HCT116 (cell line): ENCODE measurements at regions not wholly inside any gene's neighbourhood (a gene's known extent, or its start where the extent isn't known, plus 50 kb on each side); places are given as distances from the start of the nearest gene placed in this dataset.

Experiments
- ATAC-seq: fragments of 200-7000 bp; cut with Tn5 transposase; 2 replicates; pipeline ENCODE4 v1.9.1; 2020; ENCODE audit warnings: mild to moderate bottlenecking, moderate library complexity
- BruUV-seq: library from RNA; stranded (reverse); fragments of 400-500 nt; replicated peaks from 2 replicates; lab custom pipeline; 2021; lab: Mats Ljungman, UMichigan
- CTCF ChIA-PET: fragments of 300-600 bp; sonication (Branson Sonifier 250); formaldehyde crosslinking; loops from one replicate; lab custom pipeline; 2021; ENCODE audit warnings: antibody characterized with exemption; lab: Charles Lee
- POLR2A ChIA-PET: fragments of 300-600, 350-600 bp; sonication (Branson Sonifier 250); formaldehyde crosslinking; loops from one replicate; lab custom pipeline; 2021; ENCODE audit warnings: antibody characterized with exemption; lab: Charles Lee
- RAD21 ChIA-PET, 2 experiments: fragments of 300-600 bp; sonication (Branson Sonifier 250); formaldehyde crosslinking; loops; one replicate each; lab custom pipeline; 2023; ENCODE audit warnings: low total read pairs in 2 of 2; ENCODE audit not compliant: uncharacterized antibody in 2 of 2, unreplicated experiment in 2 of 2, low non-redundant PET in 1 of 2; lab: Charles Lee
- DNase-seq: peaks from one replicate; pipeline ENCODE4 v3.0.0-alpha.2; 2010; ENCODE audit warnings: low read depth, low spot score
- H2AFZ ChIP-seq: fragments of 200-600 bp; shearing (Covaris generic), sonication (generic); 2 replicates; pipeline ENCODE4 v1.6.1; 2017; ENCODE audit warnings: low read depth, mixed run types, mixed read lengths, antibody characterized with exemption, low read length; ENCODE audit not compliant: poor library complexity, severe bottlenecking
- H3K27ac ChIP-seq: 2 replicates; pipeline ENCODE4 v1.5.1; 2012; ENCODE audit warnings: low read depth, low read length
- H3K27me3 ChIP-seq: fragments of 200-600 bp; sonication (generic); 2 replicates; pipeline ENCODE4 v1.6.1; 2016; ENCODE audit warnings: mixed run types, low read length, mixed read lengths; ENCODE audit not compliant: insufficient read depth
- H3K36me3 ChIP-seq, 2 experiments: fragments of 200-500 bp in 1 of 2; fragments of 200-600 bp in 1 of 2; sonication (Bioruptor generic) in 1 of 2; sonication (generic) in 1 of 2; 2 replicates each; pipeline versions ENCODE4 v1.5.1 to v1.6.1; 2014 to 2016; ENCODE audit warnings: low read length in 2 of 2, inconsistent platforms in 1 of 2, mixed read lengths in 1 of 2, mixed run types in 1 of 2; ENCODE audit not compliant: insufficient read depth in 2 of 2, control insufficient read depth in 1 of 2
- H3K4me1 ChIP-seq, 2 experiments: fragments of 200-600 bp in 1 of 2; sonication (generic) in 1 of 2; 2 replicates each; pipeline versions ENCODE4 v1.5.1 to v1.6.1; 2012 to 2017; ENCODE audit warnings: low read length in 2 of 2, inconsistent platforms in 1 of 2, mild to moderate bottlenecking in 1 of 2, mixed read lengths in 1 of 2, mixed run types in 1 of 2, moderate library complexity in 1 of 2; ENCODE audit not compliant: insufficient read depth in 2 of 2, control insufficient read depth in 1 of 2
- H3K4me2 ChIP-seq: fragments of 200-600 bp; sonication (generic); 2 replicates; pipeline ENCODE4 v1.6.1; 2017; ENCODE audit warnings: mixed run types, low read length, mixed read lengths
- H3K4me3 ChIP-seq, 2 experiments: fragments of 200-600 bp in 1 of 2; sonication (generic) in 1 of 2; replicated peaks in 1 of 2; 2 replicates each; pipeline ENCODE4 v1.5.1; 2011 to 2016; ENCODE audit warnings: low read length in 2 of 2, control low read depth in 1 of 2, low read depth in 1 of 2, mild to moderate bottlenecking in 1 of 2, mixed read lengths in 1 of 2, mixed run types in 1 of 2
- H3K79me2 ChIP-seq: fragments of 200-600 bp; sonication (generic); 2 replicates; pipeline ENCODE4 v1.6.1; 2017; ENCODE audit warnings: mild to moderate bottlenecking, mixed run types, low read length, moderate library complexity, mixed read lengths; ENCODE audit not compliant: insufficient read depth
- H3K9ac ChIP-seq: fragments of 200-600 bp; sonication (generic); 2 replicates; pipeline ENCODE4 v1.6.1; 2016; ENCODE audit warnings: low read length, mixed read lengths
- H3K9me2 ChIP-seq: fragments of 200-600 bp; sonication (generic), shearing (Covaris generic); 2 replicates; pipeline ENCODE4 v1.6.1; 2017; ENCODE audit warnings: mixed run types, mild to moderate bottlenecking, moderate library complexity; ENCODE audit not compliant: insufficient read depth
- H3K9me3 ChIP-seq, 2 experiments: fragments of 200-500 bp in 1 of 2; fragments of 200-600 bp in 1 of 2; sonication (Bioruptor generic) in 1 of 2; sonication (generic) in 1 of 2; 2 replicates each; pipeline ENCODE4 v1.6.1; 2014 to 2017; ENCODE audit warnings: low read length in 2 of 2, mixed read lengths in 2 of 2, inconsistent platforms in 1 of 2, low read depth in 1 of 2, mild to moderate bottlenecking in 1 of 2, mixed run types in 1 of 2, moderate library complexity in 1 of 2; ENCODE audit not compliant: control insufficient read depth in 1 of 2, insufficient read depth in 1 of 2
- H4K20me1 ChIP-seq: fragments of 200-600 bp; sonication (generic), shearing (Covaris generic); 2 replicates; pipeline ENCODE4 v1.6.1; 2017; ENCODE audit warnings: mixed run types, mild to moderate bottlenecking, moderate library complexity; ENCODE audit not compliant: insufficient read depth
- ATF3 ChIP-seq: IDR thresholded peaks from 2 replicates; pipeline ENCODE4 v1.6.1; 2012
- CBX3 ChIP-seq: IDR thresholded peaks from 2 replicates; pipeline ENCODE4 v1.6.1; 2012; ENCODE audit warnings: low read depth
- CEBPB ChIP-seq: IDR thresholded peaks from 2 replicates; pipeline ENCODE4 v1.6.1; 2012; ENCODE audit warnings: low read depth
- CTCF ChIP-seq, 3 experiments: fragments of 200-600 bp in 1 of 3; sonication (generic) in 1 of 3; IDR thresholded peaks in 2 of 3; conservative IDR thresholded peaks in 1 of 3; 2 replicates each; pipeline ENCODE4 v1.5.1; 2012 to 2017; ENCODE audit warnings: low read depth in 2 of 3, low read length in 2 of 3, antibody characterized with exemption in 1 of 3, borderline replicate concordance in 1 of 3, control low read depth in 1 of 3, mild to moderate bottlenecking in 1 of 3, mixed read lengths in 1 of 3, mixed run types in 1 of 3, moderate library complexity in 1 of 3; ENCODE audit not compliant: insufficient read depth in 1 of 3
- ELF1 ChIP-seq: IDR thresholded peaks from 2 replicates; pipeline ENCODE4 v1.6.1; 2012; ENCODE audit warnings: low read depth, borderline replicate concordance
- EZH2 ChIP-seq: fragments of 200-600 bp; sonication (generic); IDR thresholded peaks from 2 replicates; pipeline ENCODE4 v1.6.1; 2017; ENCODE audit warnings: antibody characterized with exemption, mixed run types
- EZH2phosphoT487 ChIP-seq: fragments of 200-600 bp; IDR thresholded peaks from 2 replicates; pipeline ENCODE4 v1.6.1; 2018; ENCODE audit warnings: antibody characterized with exemption, borderline replicate concordance
- FOSL1 ChIP-seq: IDR thresholded peaks from 2 replicates; pipeline ENCODE4 v1.6.1; 2012; ENCODE audit warnings: low read depth
- JUND ChIP-seq: IDR thresholded peaks from 2 replicates; pipeline ENCODE4 v1.6.1; 2012
- MAX ChIP-seq: IDR thresholded peaks from 2 replicates; pipeline ENCODE4 v1.6.1; 2012
- POLR2A ChIP-seq: IDR thresholded peaks from 2 replicates; pipeline ENCODE4 v1.7.0; 2011; ENCODE audit warnings: borderline replicate concordance; ENCODE audit not compliant: insufficient read depth, insufficient read length; ENCODE audit errors: extremely low read depth
- RAD21 ChIP-seq: IDR thresholded peaks from 2 replicates; pipeline ENCODE4 v1.6.1; 2012; ENCODE audit warnings: low read depth, mild to moderate bottlenecking
- SIN3A ChIP-seq: IDR thresholded peaks from 2 replicates; pipeline ENCODE4 v1.6.1; 2012; ENCODE audit warnings: low read depth
- SRF ChIP-seq: IDR thresholded peaks from 2 replicates; pipeline ENCODE4 v1.6.1; 2012; ENCODE audit warnings: low read depth
- YY1 ChIP-seq: IDR thresholded peaks from 2 replicates; pipeline ENCODE4 v1.6.1; 2011; ENCODE audit warnings: low read length, low read depth, moderate library complexity, mild to moderate bottlenecking; ENCODE audit not compliant: insufficient replicate concordance; ENCODE audit errors: extremely low read depth
- ZBTB33 ChIP-seq: IDR thresholded peaks from 2 replicates; pipeline ENCODE4 v1.6.1; 2011; ENCODE audit warnings: mild to moderate bottlenecking, low read length, moderate library complexity; ENCODE audit not compliant: insufficient replicate concordance; ENCODE audit errors: extremely low read depth
- ZFX ChIP-seq: fragments of 450-650 bp; IDR thresholded peaks from 2 replicates; pipeline ENCODE4 v1.6.1; 2017
- ZNF274 ChIP-seq: fragments of 200-500 bp; sonication (Bioruptor generic); IDR thresholded peaks from 2 replicates; pipeline ENCODE4 v1.6.1; 2014; ENCODE audit warnings: mild to moderate bottlenecking, low read depth, low read length, inconsistent platforms
- intact Hi-C: fragments of 100-400 bp; cut with micrococcal nuclease; formaldehyde crosslinking; loops from 2 replicates; pipeline ENCODE4 v1.10.0; 2022

- no peak for DNase-seq
These were observed 168.6 kb upstream of the IRX3 start for GRCh38 chr16:54455030-54455725.

GRCh38 chr16:54454616-54455015 lies 168.0 kb upstream of the IRX3 start:
- H3K9ac ChIP-seq, result no peak overlapping the region
- no peak overlapping the region for H3K4me2 ChIP-seq
- RAD21 ChIA-PET, result no interaction called here
- no peaks in the 10 kb centered on the region for H3K9me3 ChIP-seq
- no peak overlapping the region for H2AFZ ChIP-seq
- no peak for DNase-seq
- H3K36me3 ChIP-seq, result no peaks in the 10 kb centered on the region
- TF ChIP-seq JUND, result no peak
- TF ChIP-seq ZNF274, result no peak
- no peak for TF ChIP-seq EZH2
- no peak for TF ChIP-seq FOSL1
- no peak for TF ChIP-seq EZH2phosphoT487
- no peak for TF ChIP-seq CBX3
- no peak for TF ChIP-seq SRF
- no peak for TF ChIP-seq CEBPB
- TF ChIP-seq ATF3, result no peak
- no peak for TF ChIP-seq MAX
- TF ChIP-seq CTCF (IDR thresholded peaks at IDR 0.05 in 2 of 3, conservative IDR thresholded peaks at IDR 0.05 in 1 of 3; ENCODE audit: borderline replicate concordance in 1 of 3, insufficient read depth in 1 of 3, low read depth in 2 of 3, low read length in 2 of 3), result no peak
- no peak for TF ChIP-seq ELF1
- no peak for TF ChIP-seq ZBTB33
- H3K27ac ChIP-seq, result no peak overlapping the region
- intact Hi-C loops, result no loop called here
- H3K79me2 ChIP-seq, result no peaks in the 10 kb centered on the region
- H3K4me1 ChIP-seq, result no peaks in the 10 kb centered on the region
- H3K4me3 ChIP-seq, result no peak overlapping the region
- no peaks in the 10 kb centered on the region for H3K9me2 ChIP-seq
- no peak for ATAC-seq
- peaks cover 30% of the 10 kb centered on the region for H3K27me3 ChIP-seq
- BruUV-seq, result no TSS peak
- CTCF ChIA-PET, result no interaction called here
- H4K20me1 ChIP-seq, result no peaks in the 10 kb centered on the region
- POLR2A ChIA-PET, result no interaction called here

More at GRCh38 chr16:54455030-54455725, 168.6 kb upstream of the IRX3 start:
- H3K4me3 ChIP-seq, result no peak overlapping the region
- H3K79me2 ChIP-seq, result no peaks in the 10 kb centered on the region
- POLR2A ChIA-PET, result no interaction called here
- H3K27me3 ChIP-seq, result peaks cover 34% of the 10 kb centered on the region
- CTCF ChIA-PET, result no interaction called here
- ATAC-seq, result no peak
- no TSS peak for BruUV-seq
- no peaks in the 10 kb centered on the region for H3K9me3 ChIP-seq
- TF ChIP-seq SIN3A (no peak), POLR2A (no peak), YY1 (no peak), RAD21 (no peak), MAX (no peak), ZFX (no peak), ZNF274 (no peak)
- H3K36me3 ChIP-seq, result no peaks in the 10 kb centered on the region
- RAD21 ChIA-PET, result no interaction called here
- H3K4me2 ChIP-seq, result no peak overlapping the region
- H3K9me2 ChIP-seq, result no peaks in the 10 kb centered on the region
- no peak overlapping the region for H2AFZ ChIP-seq
- H3K27ac ChIP-seq, result no peak overlapping the region
- no peaks in the 10 kb centered on the region for H4K20me1 ChIP-seq
- H3K9ac ChIP-seq, result no peak overlapping the region
- intact Hi-C loops, result no loop called here
- no peaks in the 10 kb centered on the region for H3K4me1 ChIP-seq
